H1 (cell line): ENCODE measurements at regions not wholly inside any gene's neighbourhood (a gene's known extent, or its start where the extent isn't known, plus 50 kb on each side); places are given as distances from the start of the nearest gene placed in this dataset.
A peak's percentile ranks its signal among the peaks of the same experiment; 100 is the strongest.

Source experiments
- CTCF ChIA-PET: fragments of 300-600 bp; sonication (Branson Sonifier 250); formaldehyde crosslinking; loops from one replicate; lab custom pipeline; 2021; ENCODE audit not compliant: partially characterized antibody; lab: Charles Lee
- POLR2A ChIA-PET: fragments of 300-600 bp; sonication (Branson Sonifier 250); formaldehyde crosslinking; loops from one replicate; lab custom pipeline; 2021; ENCODE audit warnings: inconsistent platforms; ENCODE audit not compliant: partially characterized antibody; lab: Charles Lee
- DNase-seq, 2 experiments: peaks; one replicate each; pipeline versions ENCODE4 v3.0.0 to v3.0.0-alpha.2; 2010 to 2022; ENCODE audit warnings: low spot score in 2 of 2, low read depth in 1 of 2, mixed read lengths in 1 of 2
- FAIRE-seq: peaks from 2 replicates; lab custom pipeline; 2011; peaks lifted over from hg19 to GRCh38; lab: Jason Lieb, UNC
- H2AFZ ChIP-seq: 2 replicates; pipeline ENCODE4 v1.8.1; 2012; ENCODE audit warnings: low read length, inconsistent platforms
- H2AK5ac ChIP-seq: 2 replicates; pipeline ENCODE4 v1.6.1; 2013; ENCODE audit warnings: low read depth, low read length
- H2BK120ac ChIP-seq: replicated peaks from 2 replicates; pipeline ENCODE3; 2013; ENCODE audit warnings: low read depth, low read length, inconsistent platforms
- H2BK12ac ChIP-seq: 2 replicates; pipeline ENCODE4 v1.6.1; 2013; ENCODE audit warnings: low read depth, low read length
- H2BK15ac ChIP-seq: 2 replicates; pipeline ENCODE4 v1.6.1; 2013; ENCODE audit warnings: low read length
- H2BK20ac ChIP-seq: 2 replicates; pipeline ENCODE4 v1.6.1; 2013; ENCODE audit warnings: low read length
- H2BK5ac ChIP-seq: 2 replicates; pipeline ENCODE4 v1.6.1; 2013; ENCODE audit warnings: low read depth, low read length
- H3K14ac ChIP-seq: 2 replicates; pipeline ENCODE4 v1.6.1; 2013; ENCODE audit warnings: inconsistent platforms; ENCODE audit not compliant: insufficient read length
- H3K18ac ChIP-seq: 2 replicates; pipeline ENCODE4 v1.6.1; 2013; ENCODE audit warnings: low read length; ENCODE audit errors: extremely low read depth
- H3K23ac ChIP-seq: 2 replicates; pipeline ENCODE4 v1.6.1; 2013; ENCODE audit warnings: inconsistent platforms; ENCODE audit not compliant: insufficient read length
- H3K23me2 ChIP-seq: 2 replicates; pipeline ENCODE4 v1.6.1; 2013; ENCODE audit warnings: low read depth, low read length
- H3K27ac ChIP-seq: 2 replicates; pipeline ENCODE4 v1.6.1; 2011; ENCODE audit warnings: low read depth, low read length, inconsistent platforms
- H3K27me3 ChIP-seq, 4 experiments: replicated peaks in 1 of 4; 1 replicate in 1 of 4; 2 replicates in 3 of 4; pipeline versions ENCODE4 v1.6.1 to v1.8.1; 2011 to 2013; ENCODE audit warnings: low read length in 3 of 4, mild to moderate bottlenecking in 3 of 4, inconsistent platforms in 2 of 4, mixed read lengths in 2 of 4, moderate library complexity in 1 of 4; ENCODE audit not compliant: control insufficient read depth in 3 of 4, insufficient read depth in 3 of 4; ENCODE audit errors: extremely low read depth in 1 of 4
- H3K36me3 ChIP-seq, 4 experiments: 2 replicates each; pipeline versions ENCODE4 v1.6.1 to v1.8.1; 2011 to 2013; ENCODE audit warnings: mild to moderate bottlenecking in 4 of 4, low read length in 3 of 4, moderate library complexity in 2 of 4, control low read depth in 1 of 4, inconsistent platforms in 1 of 4; ENCODE audit not compliant: insufficient read depth in 4 of 4, control insufficient read depth in 2 of 4
- H3K4ac ChIP-seq: replicated peaks from 2 replicates; pipeline ENCODE3; 2013; ENCODE audit warnings: low read length, low read depth, mixed read lengths, inconsistent platforms; ENCODE audit not compliant: insufficient read length
- H3K4me1 ChIP-seq, 4 experiments: replicated peaks in 1 of 4; 1 replicate in 1 of 4; 2 replicates in 3 of 4; pipeline versions ENCODE4 v1.6.1 to v1.8.1; 2011 to 2013; ENCODE audit warnings: low read length in 3 of 4, inconsistent platforms in 2 of 4, mixed read lengths in 1 of 4; ENCODE audit not compliant: insufficient read depth in 4 of 4, control insufficient read depth in 3 of 4
- H3K4me2 ChIP-seq, 2 experiments: 2 replicates each; pipeline versions ENCODE4 v1.6.1 to v1.8.1; 2011 to 2013; ENCODE audit warnings: low read depth in 2 of 2, low read length in 2 of 2, control low read depth in 1 of 2, inconsistent platforms in 1 of 2, mild to moderate bottlenecking in 1 of 2; ENCODE audit not compliant: insufficient read depth in 1 of 2
- H3K4me3 ChIP-seq, 4 experiments: fragments of 200-600, 300-600 bp in 1 of 4; sonication (generic), shearing (Covaris generic), sonication (Bioruptor Twin) in 1 of 4; 2 replicates each; pipeline versions ENCODE4 v1.5.1 to v1.8.1; 2011 to 2016; ENCODE audit warnings: low read length in 4 of 4, low read depth in 3 of 4, control low read depth in 2 of 4, inconsistent platforms in 2 of 4, mild to moderate bottlenecking in 2 of 4, mixed read lengths in 1 of 4, moderate library complexity in 1 of 4; ENCODE audit not compliant: insufficient read depth in 2 of 4; ENCODE audit errors: extremely low read depth in 1 of 4
- H3K56ac ChIP-seq: replicated peaks from 2 replicates; pipeline ENCODE3; 2013; ENCODE audit warnings: low read depth, mild to moderate bottlenecking, mixed read lengths, low read length, inconsistent platforms; ENCODE audit not compliant: insufficient read length
- H3K79me1 ChIP-seq: 2 replicates; pipeline ENCODE4 v1.6.1; 2013; ENCODE audit warnings: low read depth, low read length, control low read depth
- H3K79me2 ChIP-seq, 2 experiments: 2 replicates each; pipeline versions ENCODE4 v1.6.1 to v1.8.1; 2012 to 2013; ENCODE audit warnings: low read length in 2 of 2, mild to moderate bottlenecking in 2 of 2, inconsistent platforms in 1 of 2; ENCODE audit not compliant: insufficient read depth in 2 of 2, control insufficient read depth in 1 of 2
- H3K9ac ChIP-seq, 4 experiments: replicated peaks in 1 of 4; 1 replicate in 1 of 4; 2 replicates in 3 of 4; pipeline versions ENCODE4 v1.6.1 to v1.8.1; 2011 to 2013; ENCODE audit warnings: low read depth in 3 of 4, low read length in 3 of 4, control low read depth in 2 of 4, mild to moderate bottlenecking in 2 of 4, moderate library complexity in 2 of 4, inconsistent platforms in 1 of 4; ENCODE audit errors: extremely low read depth in 1 of 4
- H3K9me3 ChIP-seq, 2 experiments: 2 replicates each; pipeline versions ENCODE4 v1.6.1 to v1.8.1; 2012 to 2013; ENCODE audit warnings: mild to moderate bottlenecking in 2 of 2, moderate library complexity in 2 of 2, control low read depth in 1 of 2, inconsistent platforms in 1 of 2, low read depth in 1 of 2, low read length in 1 of 2, mixed read lengths in 1 of 2; ENCODE audit not compliant: insufficient read depth in 2 of 2
- H4K20me1 ChIP-seq, 2 experiments: replicated peaks in 1 of 2; 2 replicates each; pipeline versions ENCODE3 to v1.8.1; 2011 to 2013; ENCODE audit warnings: inconsistent platforms in 2 of 2, low read length in 2 of 2, mild to moderate bottlenecking in 1 of 2; ENCODE audit not compliant: insufficient read depth in 2 of 2, control insufficient read depth in 1 of 2
- H4K5ac ChIP-seq: 2 replicates; pipeline ENCODE4 v1.6.1; 2013; ENCODE audit warnings: low read length, low read depth, mixed read lengths, inconsistent platforms; ENCODE audit not compliant: insufficient read length
- H4K8ac ChIP-seq: 2 replicates; pipeline ENCODE4 v1.8.0; 2013; ENCODE audit warnings: mild to moderate bottlenecking, moderate library complexity, low read length, inconsistent platforms; ENCODE audit not compliant: insufficient read depth; ENCODE audit errors: extremely low read depth
- H4K91ac ChIP-seq: replicated peaks from 2 replicates; pipeline ENCODE3; 2013; ENCODE audit warnings: low read length, mixed read lengths, inconsistent platforms; ENCODE audit not compliant: insufficient read length
- BACH1 ChIP-seq: IDR thresholded peaks from 2 replicates; pipeline ENCODE4 v1.6.1; 2012; ENCODE audit warnings: low read length, improper control_type of control experiment
- BCL11A ChIP-seq, 2 experiments: IDR thresholded peaks; one replicate each; pipeline ENCODE4 v1.6.1; 2011; ENCODE audit warnings: low read depth in 2 of 2, low read length in 2 of 2, mild to moderate bottlenecking in 2 of 2
- CEBPB ChIP-seq: IDR thresholded peaks from 2 replicates; pipeline ENCODE4 v1.6.1; 2012; ENCODE audit warnings: low read depth, low read length
- CREB1 ChIP-seq: IDR thresholded peaks from 2 replicates; pipeline ENCODE4 v1.6.1; 2012; ENCODE audit warnings: inconsistent platforms
- CTBP2 ChIP-seq: IDR thresholded peaks from 2 replicates; pipeline ENCODE4 v1.7.0; 2011; ENCODE audit warnings: borderline replicate concordance, mild to moderate bottlenecking, moderate library complexity, mixed read lengths, low read length; ENCODE audit not compliant: insufficient read depth, insufficient read length
- GABPA ChIP-seq: IDR thresholded peaks from 2 replicates; pipeline ENCODE4 v1.6.1; 2011; ENCODE audit warnings: mild to moderate bottlenecking, low read length, moderate library complexity, borderline replicate concordance; ENCODE audit not compliant: insufficient read depth
- JUND ChIP-seq: IDR thresholded peaks from 2 replicates; pipeline ENCODE4 v1.6.1; 2011; ENCODE audit warnings: mild to moderate bottlenecking, improper control_type of control experiment, low read length
- NANOG ChIP-seq: IDR thresholded peaks from 2 replicates; pipeline ENCODE4 v1.6.1; 2011; ENCODE audit warnings: low read length, low read depth, mild to moderate bottlenecking, inconsistent platforms; ENCODE audit not compliant: insufficient read depth, poor library complexity, severe bottlenecking
- POLR2A ChIP-seq, 2 experiments: IDR thresholded peaks; 1 replicate in 1 of 2; 2 replicates in 1 of 2; pipeline ENCODE4 v1.6.1; 2011; ENCODE audit warnings: low read depth in 2 of 2, low read length in 2 of 2, mild to moderate bottlenecking in 2 of 2; ENCODE audit errors: control extremely low read depth in 1 of 2
- RAD21 ChIP-seq, 2 experiments: IDR thresholded peaks in 1 of 2; conservative IDR thresholded peaks in 1 of 2; 2 replicates each; pipeline ENCODE4 v1.6.1; 2011; ENCODE audit warnings: low read depth in 2 of 2, low read length in 2 of 2, improper control_type of control experiment in 1 of 2, inconsistent platforms in 1 of 2, mild to moderate bottlenecking in 1 of 2, moderate library complexity in 1 of 2
- WGBS, 2 experiments: shearing (Covaris generic) in 1 of 2; methylation state at CpG; one replicate each; pipeline versions ENCODE4 v1.1.6 to v1.1.7; 2013 to 2015; ENCODE audit warnings: low lambda C conversion rate in 2 of 2, mixed read lengths in 2 of 2, inconsistent platforms in 1 of 2, low coverage in 1 of 2, missing lambda C conversion rate in 1 of 2; ENCODE audit not compliant: insufficient replicate concordance in 2 of 2, insufficient coverage in 1 of 2, insufficient read length in 1 of 2; ENCODE audit errors: extremely low coverage in 1 of 2, missing lambda C conversion rate in 1 of 2; 5-methylcytosine and 5-hydroxymethylcytosine counted together
- TF ChIP-seq, protein P1 (sequence below): IDR thresholded peaks from 2 replicates; pipeline ENCODE4 v1.6.1; 2011; ENCODE audit warnings: low read length, improper control_type of control experiment

DNA sequence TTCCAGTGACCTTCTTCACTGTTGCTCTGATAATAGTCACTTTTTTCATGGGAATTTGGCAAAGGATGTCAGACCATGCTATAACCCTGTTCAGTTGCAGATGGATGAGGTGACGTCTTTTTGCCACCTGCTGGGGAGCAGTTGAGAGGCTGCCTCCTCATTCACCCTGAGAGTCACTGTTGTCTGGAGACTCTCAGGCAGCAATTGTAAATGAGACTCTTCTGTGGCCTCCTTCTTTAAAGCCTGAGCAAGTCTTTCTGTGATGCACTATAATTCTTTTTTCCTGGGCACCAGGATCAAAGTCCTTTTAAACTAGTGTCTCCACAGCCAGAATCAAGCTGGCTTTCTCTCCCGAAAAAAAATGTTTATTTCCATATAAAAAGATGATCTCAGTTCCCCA lies 345.1 kb downstream of the ARL4A start:
- no peak overlapping the region for H3K4me3 ChIP-seq
- CTCF ChIA-PET = no interaction called here
- H4K8ac ChIP-seq = no peak overlapping the region
- TF ChIP-seq POLR2A (IDR thresholded peaks at IDR 0.05; ENCODE audit: control extremely low read depth in 1 of 2, low read depth in 2 of 2, low read length in 2 of 2) (no peak), CEBPB (no peak), CREB1 (0 out of 2 replicates have a peak, but pooled peaks have one; percentile 30), RAD21 (IDR thresholded peaks at IDR 0.05 in 1 of 2, conservative IDR thresholded peaks at IDR 0.05 in 1 of 2; ENCODE audit: low read depth in 2 of 2, low read length in 2 of 2) (peak in 1 of 2 experiments; percentile 18; a peak in 1 of 4 replicates), CTBP2 (no peak), BCL11A (IDR thresholded peaks at IDR 0.05; ENCODE audit: low read depth in 2 of 2, low read length in 2 of 2) (no peak), GABPA (no peak), JUND (no peak), BACH1 (no peak), NANOG (peak; percentile 68)
- TF ChIP-seq, protein P1, sequence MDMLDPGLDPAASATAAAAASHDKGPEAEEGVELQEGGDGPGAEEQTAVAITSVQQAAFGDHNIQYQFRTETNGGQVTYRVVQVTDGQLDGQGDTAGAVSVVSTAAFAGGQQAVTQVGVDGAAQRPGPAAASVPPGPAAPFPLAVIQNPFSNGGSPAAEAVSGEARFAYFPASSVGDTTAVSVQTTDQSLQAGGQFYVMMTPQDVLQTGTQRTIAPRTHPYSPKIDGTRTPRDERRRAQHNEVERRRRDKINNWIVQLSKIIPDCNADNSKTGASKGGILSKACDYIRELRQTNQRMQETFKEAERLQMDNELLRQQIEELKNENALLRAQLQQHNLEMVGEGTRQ = no peak
- no peak overlapping the region for H3K9ac ChIP-seq
- H2BK5ac ChIP-seq = no peak overlapping the region
- H4K91ac ChIP-seq = no peak overlapping the region
- no peak overlapping the region for H2AK5ac ChIP-seq
- H3K56ac ChIP-seq = no peak overlapping the region
- no peaks in the 10 kb centered on the region for H4K20me1 ChIP-seq
- no peak overlapping the region for H3K27ac ChIP-seq
- peak overlapping the region; percentile 15 for H4K5ac ChIP-seq
- H3K79me1 ChIP-seq = no peaks in the 10 kb centered on the region
- H3K79me2 ChIP-seq = no peaks in the 10 kb centered on the region
- DNase-seq (no peak), FAIRE-seq (no peak)
- no peak overlapping the region for H2BK120ac ChIP-seq
- H3K14ac ChIP-seq = no peak overlapping the region
- no peaks in the 10 kb centered on the region for H3K27me3 ChIP-seq
- peaks cover 0 to 8% of the 10 kb centered on the region in 2 experiments; a peak in 2 of 4 replicates for H3K9me3 ChIP-seq
- H3K18ac ChIP-seq = no peak overlapping the region; the same call in 1 of the 2 replicates
- no peak overlapping the region for H3K4ac ChIP-seq
- H3K23ac ChIP-seq = no peak overlapping the region
- H3K4me2 ChIP-seq = peak overlapping the region in 1 of 2 experiments; percentile 1; a peak in 1 of 4 replicates
- no peak overlapping the region; the same call in 1 of the 2 replicates for H2BK12ac ChIP-seq
- no peak overlapping the region for H2BK20ac ChIP-seq
- no peaks in the 10 kb centered on the region; the same call in 1 of the 2 replicates for H3K23me2 ChIP-seq
- H3K36me3 ChIP-seq = no peaks in the 10 kb centered on the region; a peak in 1 of 8 replicates
- H2BK15ac ChIP-seq = no peak overlapping the region
- POLR2A ChIA-PET = no interaction called here
- peaks cover 0 to 7% (median 3%) of the 10 kb centered on the region in 4 experiments; a peak in 3 of 7 replicates for H3K4me1 ChIP-seq
- WGBS, 2 experiments = 39% methylated on average over 2 of the region's 2 CpGs; no CpG with 5 or more reads in 1 of the 2 experiments
- no peak overlapping the region for H2AFZ ChIP-seq
